HuH-7 (cell line): ENCODE measurements at regions not wholly inside any gene's neighbourhood (a gene's known extent, or its start where the extent isn't known, plus 50 kb on each side); places are given as distances from the start of the nearest gene placed in this dataset.
"Not testable (repeated sequence)": the region's sequence is repeated elsewhere in the genome, so short reads cannot be mapped to it uniquely, and the experiment has no call there.

Experiments
- DNase-seq: peaks from one replicate; pipeline ENCODE4 v3.0.0; 2011; ENCODE audit warnings: low spot score

DNA sequence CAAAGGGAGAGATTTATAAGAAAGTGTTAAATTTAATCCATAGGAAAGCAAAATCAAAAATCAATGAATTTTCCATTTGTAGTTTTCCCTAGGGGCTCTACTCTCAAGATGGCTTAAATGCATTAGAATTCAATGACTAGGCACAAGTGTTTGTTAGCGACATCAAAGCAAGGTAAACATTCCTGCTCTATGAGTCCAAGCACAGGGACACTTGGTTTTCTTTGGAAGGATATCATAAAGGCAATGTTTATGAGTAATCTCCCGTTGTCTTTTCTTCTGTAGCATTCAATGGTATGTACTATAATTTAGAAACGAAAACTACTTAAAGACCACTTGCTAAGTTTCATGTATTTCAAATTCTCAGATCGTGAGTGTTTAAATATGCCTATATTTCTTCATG lies 54.8 kb upstream of the ZNF717 start:
- DNase-seq, result not testable (repeated sequence)

DNA sequence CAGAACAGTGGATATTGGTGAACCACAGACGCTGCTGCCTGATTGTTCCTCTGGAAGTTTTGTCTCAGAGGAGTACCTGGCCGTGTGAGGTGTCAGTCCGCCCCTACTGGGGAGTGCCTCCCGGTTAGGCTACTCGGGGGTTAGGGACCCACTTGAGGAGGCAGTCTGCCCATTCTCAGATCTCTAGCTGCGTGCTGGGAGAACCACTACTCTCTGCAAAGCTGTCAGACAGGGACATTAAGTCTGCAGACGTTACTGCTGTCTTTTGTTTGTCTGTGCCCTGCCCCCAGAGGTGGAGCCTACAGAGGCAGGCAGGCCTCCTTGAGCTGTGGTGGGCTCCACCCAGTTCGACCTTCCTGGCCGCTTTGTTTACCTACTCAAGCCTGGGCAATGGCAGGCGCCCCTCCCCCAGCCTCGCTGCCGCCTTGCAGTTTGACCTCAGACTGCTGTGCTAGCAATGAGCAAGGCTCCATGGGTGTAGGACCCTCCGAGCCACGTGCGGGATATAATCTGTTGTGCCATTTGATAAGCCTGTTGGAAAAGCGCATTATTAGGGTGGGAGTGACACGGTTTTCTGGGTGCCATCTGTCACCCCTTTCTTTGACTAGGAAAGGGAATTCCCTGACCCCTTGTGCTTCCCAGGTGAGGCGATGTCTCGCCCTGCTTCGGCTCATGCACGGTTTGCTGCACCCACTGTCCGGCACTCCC lies 65.1 kb upstream of the ZNF717 start:
- DNase-seq, result not testable (repeated sequence)

DNA sequence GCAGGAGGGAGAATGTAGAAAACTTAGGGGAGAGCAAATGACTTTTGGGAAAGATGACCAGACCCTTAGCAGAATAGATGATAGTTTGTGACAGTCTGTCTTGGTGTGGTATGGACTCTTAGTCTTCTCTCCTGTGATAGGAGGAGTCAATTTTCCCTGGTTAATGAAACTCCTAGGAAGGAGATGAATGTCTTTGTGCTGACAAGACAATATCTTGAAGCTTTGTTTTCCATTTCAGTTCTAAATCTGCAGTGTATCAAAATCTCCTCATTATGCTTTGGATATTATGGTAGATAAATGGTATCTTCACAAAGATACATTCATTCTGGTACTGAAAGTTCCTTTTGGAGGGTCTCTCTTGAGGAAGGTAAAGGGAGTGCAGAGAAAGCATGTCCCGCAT lies 77.8 kb upstream of the ZNF717 start:
- no peak for DNase-seq

DNA sequence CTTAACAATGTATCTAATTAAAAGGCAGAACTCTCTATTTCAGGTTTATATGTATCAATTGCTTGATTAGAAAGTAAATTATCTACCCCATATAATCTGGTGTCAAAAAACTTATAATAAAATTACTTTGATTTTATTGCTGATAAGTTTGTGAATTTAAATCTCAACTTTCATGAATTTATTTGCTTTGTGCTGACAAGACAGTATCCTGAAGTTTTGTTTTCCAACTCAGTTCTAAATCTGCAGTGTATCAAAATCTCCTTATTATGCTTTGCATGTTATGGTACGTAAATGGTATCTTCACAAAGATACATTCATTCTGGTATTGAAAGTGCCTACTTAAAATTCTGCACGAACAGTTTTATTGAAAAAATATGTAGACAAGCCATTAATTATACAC lies 78.5 kb upstream of the ZNF717 start:
- no peak for DNase-seq

DNA sequence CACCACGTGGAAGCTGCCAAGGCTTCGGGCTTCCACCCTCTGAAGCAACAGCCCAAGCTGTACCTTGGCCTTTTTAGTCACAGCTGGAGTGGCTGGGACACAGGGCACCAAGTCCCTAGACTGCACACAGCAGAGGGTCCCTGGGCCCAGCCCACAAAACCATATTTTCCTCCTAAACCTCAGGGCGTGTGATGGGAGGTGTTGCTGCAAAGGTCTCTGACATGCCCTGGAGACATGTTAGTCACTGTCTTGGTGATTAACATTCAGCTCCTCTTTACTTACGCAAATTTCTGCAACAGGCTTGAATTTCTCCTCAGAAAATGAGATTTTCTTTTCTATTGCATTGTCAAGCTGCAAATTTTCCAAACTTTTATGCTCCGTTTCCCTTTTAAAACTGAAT lies 98.4 kb upstream of the ZNF717 start:
- not testable (repeated sequence) for DNase-seq

DNA sequence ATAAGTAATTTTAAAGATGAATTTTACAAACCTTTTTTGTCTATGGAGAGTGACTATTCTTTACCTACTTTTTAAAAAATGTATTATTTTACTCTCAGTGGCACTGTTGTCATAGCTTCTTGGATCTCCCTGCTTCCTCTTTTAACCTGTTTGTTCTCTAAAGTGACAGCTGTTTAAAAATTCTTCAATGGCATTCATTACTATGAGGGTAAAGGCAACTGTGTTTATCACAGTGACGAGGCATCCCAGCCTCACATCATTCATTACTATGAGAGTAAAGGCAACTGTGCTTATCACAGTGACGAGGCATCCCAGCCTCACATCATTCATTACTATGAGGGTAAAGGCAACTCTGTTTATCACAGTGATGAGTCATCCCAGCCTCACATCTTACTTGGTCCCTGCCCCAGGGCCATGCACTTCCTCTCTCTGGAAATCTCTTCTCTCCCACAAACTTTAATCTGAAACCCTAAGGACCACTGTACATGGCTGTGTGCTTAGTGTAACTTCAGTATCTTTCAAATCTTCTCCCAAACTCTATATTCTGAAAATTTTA lies 101.7 kb upstream of the ZNF717 start:
- no peak for DNase-seq

DNA sequence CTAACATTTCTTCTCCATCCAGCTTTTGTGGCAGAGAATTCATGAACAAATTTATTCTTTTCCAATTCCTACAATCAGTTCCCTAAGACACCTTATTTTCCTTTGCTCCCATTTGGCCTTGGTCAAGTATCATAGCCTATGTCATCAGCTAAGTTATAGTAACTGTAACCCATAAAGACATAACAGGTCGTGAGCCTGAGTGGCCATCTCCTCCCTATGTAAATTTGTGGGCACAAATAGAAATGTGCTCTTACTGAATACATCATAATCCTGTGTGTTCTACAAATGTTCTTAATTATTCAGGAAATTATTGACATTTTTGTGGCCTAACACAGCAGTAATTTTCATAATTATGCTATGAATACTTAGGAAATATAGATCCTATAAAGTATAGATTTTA lies 108.9 kb upstream of the ZNF717 start:
- DNase-seq, result no peak

DNA sequence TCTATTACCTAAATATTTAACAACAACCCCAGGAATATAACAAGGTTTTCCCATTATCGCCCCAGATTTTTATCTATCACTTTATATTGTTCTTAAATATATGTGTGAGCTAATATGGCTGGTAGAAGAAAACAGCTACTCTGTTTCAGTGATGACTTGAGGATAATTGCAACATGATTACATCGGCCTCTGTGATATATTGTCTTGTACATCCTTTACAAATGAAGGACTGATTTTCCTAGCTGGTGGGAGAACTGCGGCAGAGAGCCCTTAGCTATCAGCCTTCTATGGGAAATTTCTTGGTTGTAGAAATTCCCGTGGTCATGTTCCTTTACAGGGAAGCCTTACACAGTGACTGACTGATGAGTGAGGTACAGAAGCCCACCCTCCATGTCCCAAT lies 110.9 kb upstream of the ZNF717 start:
- DNase-seq, result no peak

DNA sequence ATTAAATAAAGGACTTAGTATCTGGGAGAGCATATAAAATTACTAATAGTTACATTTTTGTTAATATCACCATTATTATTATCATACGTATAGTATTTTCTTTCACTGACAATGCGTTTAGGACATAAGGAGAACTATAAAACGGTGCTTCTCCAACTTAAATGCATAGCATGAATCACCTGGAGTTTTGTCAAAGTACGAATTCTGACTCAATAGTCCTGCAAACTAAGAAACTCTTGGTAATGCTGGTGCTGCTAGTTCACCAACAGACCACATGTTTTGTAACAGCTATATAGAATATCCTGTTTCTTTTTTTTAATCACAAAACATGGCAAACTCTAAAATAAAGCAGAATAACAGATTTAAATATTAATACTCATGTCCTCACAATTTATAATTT lies 116.1 kb upstream of the ZNF717 start:
- not testable (repeated sequence) for DNase-seq

DNA sequence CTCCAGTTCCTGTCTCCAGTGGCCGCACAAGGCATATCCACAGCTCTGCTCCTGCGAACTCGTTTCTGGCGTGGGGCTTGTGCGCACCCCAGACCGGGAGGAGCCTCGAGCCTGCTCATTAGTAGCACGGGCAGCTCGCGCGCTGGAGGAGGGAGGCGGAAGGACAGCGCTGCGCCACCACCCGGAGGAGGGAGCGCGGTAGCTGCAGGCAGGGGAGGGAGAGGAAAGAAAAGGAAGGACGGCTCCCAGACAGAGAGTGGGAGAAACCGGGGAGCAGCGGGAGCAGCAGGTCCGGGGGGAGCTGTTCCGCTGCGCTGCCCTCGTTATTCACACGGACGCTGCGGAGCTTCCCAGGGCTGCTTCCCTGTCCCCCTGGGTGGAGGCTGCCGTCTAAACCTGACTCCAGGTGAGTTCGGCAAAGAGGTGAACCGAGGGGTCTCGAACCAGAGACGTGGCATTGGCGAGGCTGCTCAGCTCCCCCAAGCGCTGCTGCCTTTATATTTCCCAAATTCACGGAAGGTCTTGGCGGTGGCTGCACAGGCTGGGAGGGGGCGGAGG lies 121.3 kb upstream of the ZNF717 start:
- no peak for DNase-seq

DNA sequence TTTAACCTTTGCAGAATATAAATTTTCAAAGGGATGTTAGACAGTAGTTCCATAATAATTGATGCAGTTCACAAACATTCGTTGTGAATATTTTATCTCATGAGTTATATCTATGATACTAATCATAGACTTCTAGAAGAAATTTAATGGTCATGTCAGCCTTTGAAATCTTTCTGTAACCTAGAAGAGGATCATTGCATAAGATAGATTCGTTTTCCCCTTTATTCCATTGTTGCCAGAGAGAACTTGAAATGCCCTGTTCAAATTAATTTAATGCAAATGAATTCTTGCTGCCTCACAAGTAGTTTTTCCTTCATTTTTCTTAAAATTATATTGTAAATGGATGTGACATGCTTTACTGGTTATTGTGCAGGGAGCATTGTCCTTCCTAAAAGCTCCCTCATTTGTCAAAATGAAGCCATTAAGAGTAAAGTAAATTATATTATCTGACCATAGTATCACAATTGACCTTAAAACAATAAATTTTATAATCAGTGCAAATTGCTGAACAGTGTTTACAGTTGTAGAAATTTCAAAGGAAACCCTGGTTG lies 128.5 kb upstream of the ZNF717 start:
- DNase-seq, result no peak

DNA sequence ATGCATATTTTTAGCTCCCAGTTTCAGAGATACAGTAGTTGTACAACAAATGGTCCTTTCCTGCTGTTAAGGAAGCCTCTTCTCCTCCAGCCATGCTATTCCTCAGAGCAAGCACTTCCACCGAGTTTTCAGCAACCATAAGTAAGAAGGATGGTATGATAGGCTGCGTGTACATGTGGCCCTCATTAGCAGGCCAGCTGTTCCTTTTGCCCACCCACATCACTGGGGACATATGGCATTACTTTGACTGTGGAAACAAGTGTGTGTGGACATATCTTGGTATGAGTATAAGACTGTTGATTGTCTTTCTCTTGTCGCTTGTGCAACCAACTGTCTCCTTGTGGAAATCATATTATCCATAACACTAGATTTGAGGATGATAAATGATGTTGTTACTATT lies 129.4 kb upstream of the ZNF717 start:
- not testable (repeated sequence) for DNase-seq

DNA sequence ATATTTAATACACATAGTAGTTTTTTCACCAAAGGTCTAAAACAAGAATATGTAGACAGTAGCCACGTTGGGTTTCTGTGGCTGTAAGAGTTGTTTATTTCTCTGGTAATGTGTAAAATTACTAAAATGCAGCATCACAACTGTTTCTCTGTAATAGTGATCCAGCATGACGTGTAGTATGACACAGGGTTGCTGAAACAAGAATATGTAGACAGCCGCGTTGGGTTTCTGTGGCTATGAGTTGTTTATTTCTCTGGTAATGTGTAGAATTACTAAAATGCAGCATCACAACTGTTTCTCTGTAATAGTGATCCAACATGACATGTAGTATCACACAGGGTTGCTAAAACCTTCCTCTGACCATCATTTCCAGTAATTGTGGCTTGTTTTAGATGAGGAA lies 153.6 kb upstream of the ZNF717 start:
- DNase-seq, result no peak

DNA sequence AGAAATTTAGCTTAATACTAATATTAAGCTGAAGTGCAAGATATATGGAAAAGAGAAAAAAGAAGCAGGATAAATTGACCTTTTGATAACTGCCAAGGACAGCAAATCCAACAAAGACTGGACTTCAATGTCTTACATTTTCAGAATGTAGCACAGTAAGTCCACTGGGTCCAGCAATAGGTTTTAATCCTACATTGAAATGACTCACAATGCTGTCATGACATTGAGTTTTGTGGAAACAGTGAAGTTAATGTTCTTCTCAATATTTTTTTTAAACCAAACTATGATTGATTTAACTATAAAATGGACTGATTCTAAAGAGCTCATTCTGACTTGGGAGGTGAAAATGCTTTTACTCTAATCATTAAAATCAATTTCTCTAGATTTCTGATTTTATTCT lies 166.6 kb upstream of the ZNF717 start:
- no peak for DNase-seq

DNA sequence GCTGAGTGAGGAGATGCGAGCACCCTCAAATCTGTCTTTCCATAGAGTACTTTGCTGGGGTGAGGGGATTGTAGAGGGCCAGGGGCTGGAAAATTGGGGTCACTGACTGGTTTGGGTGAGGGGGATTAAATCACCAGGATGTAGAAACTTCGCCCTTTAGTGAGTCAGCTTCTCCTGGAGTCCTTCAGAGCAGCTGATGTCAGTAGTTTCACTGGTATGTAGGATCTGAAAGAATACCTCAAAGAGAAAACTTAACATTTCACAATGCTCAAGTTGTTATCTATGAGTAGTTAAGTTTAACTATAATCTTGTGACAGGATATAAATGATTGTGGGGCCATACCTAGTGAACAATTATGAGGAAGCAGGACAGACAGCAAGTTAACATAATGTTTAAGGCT lies 174.7 kb upstream of the ZNF717 start:
- DNase-seq, result not testable (repeated sequence)

DNA sequence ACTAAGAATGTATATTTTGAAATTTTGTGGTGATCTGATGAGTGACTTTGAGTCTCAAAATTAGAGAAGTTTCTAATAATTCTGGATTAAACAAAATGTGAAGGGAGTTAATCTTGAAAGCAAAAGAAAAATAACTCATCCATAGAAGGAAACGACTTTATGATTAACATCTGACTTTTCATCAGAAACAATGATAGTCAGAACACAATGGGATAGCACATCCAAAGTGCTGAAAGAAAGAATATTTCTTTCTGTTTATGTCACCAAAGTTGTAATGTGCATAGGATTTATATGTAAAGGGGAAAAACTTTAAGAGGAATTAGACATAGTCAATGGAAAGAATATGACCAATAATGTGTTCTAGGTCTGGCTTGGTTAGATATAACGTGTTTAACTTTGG lies 176.7 kb upstream of the ZNF717 start:
- DNase-seq, result not testable (repeated sequence)

DNA sequence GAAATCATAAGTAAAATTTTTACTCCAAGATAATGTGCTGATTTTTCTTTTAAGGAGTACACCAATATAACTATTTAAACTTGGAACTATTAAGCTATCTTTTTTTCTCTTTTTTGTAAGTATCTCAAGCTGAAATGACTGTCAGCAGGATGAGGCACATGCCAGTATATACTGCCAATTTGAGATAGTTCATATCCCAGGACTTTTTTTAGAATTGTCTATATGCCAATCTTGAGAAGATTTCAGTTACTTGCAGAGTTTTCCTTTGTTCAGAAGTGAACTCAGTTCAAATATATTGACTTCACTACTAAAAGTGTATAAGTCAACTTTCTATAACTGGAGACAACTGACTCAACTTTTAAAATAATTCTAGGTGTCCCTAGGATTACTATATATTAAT lies 181.7 kb upstream of the ZNF717 start:
- no peak for DNase-seq

DNA sequence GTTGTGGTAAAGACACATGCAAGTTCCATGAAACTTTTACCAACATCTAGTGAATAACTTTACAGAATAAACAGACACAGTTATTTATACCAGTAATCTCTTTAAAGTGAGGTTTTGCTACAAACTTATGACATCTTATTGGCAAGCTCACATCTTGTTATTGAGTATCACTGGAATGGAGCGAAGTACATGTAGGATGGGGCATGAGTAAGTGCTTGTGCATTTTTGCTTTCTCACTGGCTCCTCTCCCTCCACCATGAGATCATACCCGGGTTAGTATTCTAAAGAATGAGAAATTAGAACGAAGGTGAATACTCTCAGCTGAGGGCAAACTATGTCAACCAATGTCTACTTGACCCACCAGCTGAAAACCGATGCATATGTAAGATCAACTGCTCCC lies 193.3 kb upstream of the ZNF717 start:
- no peak for DNase-seq

DNA sequence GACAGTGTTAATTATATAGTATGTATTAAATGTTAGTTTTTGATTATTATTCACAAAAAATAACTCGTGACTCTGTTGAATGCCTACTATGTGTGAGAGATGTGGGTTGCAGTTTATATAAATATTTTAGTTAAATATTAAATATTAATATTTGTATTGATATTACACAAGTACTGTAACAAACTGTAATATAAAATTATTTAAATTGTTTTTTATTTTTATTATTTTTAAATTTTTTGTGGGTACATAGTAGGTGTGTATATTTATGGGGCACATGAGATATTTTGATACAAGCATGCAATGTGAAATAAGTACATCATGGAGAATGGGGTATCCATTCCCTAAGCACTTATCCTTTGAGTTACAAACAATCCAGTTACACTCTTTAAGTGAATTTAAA lies 196.1 kb upstream of the ZNF717 start:
- no peak for DNase-seq

DNA sequence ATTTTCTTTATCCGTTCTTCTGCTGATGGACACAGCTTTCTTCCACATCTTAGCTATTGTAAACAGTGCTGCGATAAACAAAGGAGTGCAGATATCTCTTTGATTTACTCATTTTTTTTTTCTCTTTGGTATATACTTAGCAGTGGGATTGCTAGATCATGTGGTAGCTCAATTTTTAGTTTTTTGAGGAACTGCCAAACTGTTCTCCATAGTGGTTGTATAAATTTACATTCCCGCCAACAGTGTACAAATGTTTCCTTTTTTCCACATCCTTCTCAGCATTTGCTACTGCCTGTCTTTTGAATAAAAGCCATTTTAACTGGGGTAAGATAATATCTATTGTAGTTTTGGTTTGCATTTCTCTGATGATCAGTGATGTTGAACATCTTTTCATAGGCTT lies 196.8 kb upstream of the ZNF717 start:
- no peak for DNase-seq

DNA sequence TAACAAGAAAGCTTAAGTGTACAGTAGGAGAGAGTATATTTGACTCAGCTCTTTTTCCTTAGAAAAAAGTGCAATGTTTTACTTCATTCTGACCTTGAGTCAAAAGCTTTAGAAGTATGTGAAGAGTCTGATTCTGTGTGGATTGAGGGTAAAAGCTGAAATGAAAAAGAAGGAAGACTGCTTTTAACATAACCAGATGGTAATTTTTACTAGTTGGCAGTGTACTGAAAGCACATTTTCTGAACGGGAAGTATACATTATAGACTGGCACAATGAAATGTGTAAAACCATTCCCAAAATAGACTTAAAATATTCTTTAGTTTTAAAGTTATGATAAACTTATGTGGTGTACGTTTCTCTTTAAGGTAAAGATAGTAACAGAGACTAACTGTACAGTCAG lies 197.8 kb upstream of the ZNF717 start:
- DNase-seq, result no peak

DNA sequence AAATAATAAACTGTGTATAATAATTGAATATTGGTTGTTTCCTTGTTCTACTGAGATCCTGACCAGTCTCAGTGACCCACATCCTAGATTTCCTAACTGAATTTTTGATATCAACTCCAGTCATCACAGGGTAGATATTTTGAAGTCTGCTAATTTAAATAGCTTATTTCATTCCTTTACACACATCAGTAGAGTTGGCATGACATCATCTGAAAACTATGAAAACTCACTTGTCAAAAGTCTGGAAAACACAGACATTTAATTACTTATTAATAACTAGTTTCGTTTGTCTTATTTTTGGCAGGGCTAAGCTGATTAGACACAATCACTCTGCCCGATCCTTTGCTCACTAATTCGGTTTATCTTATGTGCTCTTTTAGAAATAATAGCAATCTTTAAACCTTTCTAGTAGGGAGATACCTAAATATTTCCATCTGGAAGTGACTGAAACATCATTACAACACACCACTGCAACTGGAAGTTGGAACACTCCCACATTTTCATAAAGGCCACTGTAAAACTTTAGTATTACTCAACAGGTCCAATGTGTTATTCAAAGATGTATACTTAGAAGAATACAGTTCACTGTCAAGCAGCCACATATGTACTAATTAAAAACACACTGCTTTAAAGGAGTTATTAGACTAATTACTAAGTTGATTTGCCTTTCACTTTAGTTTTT lies 198.4 kb upstream of the ZNF717 start:
- no peak for DNase-seq

DNA sequence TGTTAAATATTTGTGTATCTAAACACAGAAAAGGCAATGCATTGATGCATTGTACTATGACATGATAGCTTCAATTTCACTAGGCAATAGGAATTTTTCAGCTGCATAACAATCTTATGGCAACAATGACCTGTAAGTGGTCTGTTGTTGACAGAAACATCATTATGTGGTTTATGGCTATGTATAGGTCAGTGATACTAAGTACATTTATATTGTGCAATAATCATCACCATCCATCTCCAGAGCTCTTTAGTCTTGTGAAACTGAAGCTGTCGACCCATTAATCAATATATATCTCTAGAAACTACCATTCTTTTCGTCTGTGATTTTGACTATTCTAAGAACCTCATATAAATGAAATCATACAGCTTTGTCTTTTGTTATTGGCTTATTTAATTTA lies 200.1 kb upstream of the ZNF717 start:
- no peak for DNase-seq
